ENCODE measurements at regions not wholly inside any gene's neighbourhood (a gene's known extent, or its start where the extent isn't known, plus 50 kb on each side); places are given as distances from the start of the nearest gene placed in this dataset.

DNA sequence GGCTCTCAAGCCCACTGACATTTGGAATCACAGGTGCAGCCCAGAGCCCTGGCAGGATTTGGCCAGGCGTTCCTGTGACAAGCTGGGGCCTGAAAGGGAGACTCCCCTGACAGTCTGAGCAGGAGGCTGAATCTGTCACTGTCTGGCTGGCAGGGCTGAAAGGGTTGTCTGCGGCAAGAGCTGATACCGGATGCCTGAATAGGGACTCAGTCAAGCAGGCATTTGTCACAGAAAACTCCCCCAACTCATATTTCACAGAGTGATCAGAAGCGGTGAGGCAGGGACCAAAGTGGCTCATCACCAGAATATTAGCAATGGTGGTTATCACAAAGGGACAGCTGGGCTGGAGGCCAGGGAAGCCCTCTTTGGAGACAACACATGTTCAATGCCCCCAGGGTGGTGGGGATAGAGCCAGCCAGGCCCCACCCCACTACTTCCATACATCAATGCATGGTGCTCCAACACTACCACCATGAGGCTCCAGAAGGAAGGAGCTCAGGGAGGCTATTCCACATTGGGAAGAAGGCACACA lies 295.5 kb downstream of the DTWD2 start:
- no peak for DNase-seq (ENCODE audit: low read depth in 2 of 2, low spot score in 1 of 2)

DNA sequence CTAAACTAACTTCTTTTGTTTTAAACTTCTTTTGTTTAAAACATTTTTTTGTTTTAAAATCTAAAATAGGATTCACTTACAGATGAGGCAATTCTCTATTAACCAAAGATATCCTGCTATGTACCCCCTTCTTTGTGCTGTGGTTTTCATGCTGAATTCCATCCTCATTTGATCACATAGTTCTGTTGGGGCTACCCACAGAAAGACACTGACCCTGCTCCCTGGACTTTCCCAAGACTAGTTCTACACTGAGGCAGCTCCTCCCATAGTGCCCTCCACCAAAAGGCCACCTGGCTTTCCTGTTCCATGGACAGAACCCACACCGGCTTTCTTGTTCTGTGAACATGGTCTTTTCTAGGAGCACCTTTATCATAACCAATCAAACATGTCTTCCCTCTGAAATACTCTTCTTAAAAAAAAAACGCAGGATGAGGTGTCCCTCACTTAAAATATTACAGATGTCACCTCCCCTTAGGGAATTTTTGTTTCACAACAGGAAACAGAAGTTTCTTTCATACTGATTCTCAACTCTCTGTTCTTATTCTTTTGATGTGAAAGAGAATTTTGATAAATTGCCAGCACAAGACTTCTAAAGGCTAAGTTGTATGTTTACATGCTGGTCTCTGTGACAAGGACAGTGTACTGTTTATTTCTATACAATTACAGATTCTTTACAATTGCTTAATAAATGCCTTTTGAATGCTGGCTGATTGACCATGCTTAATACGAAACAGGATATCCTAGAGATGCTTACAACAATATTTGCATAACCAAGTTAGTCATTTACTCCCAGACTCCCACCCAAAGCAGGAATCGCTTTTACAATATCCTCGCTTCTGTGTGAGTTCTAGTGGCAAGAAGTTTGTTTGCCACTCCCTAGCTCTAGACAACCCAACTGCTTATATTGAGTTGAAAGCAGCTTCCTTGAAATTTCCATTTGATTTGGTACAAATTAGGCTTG lies 300.4 kb downstream of the DTWD2 start:
- DNase-seq (ENCODE audit: low read depth in 2 of 2, low spot score in 1 of 2): no peak

DNA sequence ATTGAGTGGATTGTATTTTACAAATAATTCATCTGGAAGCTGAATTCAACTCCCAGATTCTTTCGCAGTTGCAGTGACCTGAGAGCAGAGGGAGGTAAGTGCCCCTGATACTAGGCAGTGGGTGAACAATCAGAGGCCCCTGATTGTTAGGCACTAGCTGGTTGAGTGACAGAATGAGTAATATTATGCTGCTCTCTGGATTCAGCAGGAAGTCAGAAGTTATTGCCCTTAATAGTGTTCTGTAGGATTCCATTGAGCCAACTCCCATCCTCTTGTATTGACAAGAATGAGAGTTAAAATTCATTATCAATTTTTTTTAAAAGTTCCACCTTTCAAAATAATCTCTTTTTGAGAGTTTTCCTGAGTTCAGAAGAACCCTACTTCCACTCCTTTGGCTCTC lies 301.2 kb downstream of the DTWD2 start:
- no peak for DNase-seq (ENCODE audit: low read depth in 2 of 2, low spot score in 1 of 2)

DNA sequence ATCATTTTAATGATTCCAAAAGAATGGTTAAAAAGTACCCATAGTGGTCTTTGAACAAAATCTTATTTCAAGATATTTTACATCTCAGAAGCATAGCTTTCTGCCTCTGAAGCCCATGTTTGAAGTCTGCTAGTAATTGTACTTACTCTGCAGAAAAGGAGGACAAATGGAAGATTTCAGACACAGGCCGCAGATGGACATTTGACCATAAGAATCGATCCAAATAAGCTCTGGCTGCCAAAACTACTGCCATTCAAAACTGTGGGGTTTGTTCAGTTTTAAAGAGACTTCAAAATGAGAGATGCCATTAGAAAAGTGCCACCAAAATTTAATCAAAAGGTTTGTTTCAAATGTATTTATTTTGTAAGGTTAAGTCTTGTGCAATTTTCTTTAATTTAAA lies 306.7 kb downstream of the DTWD2 start:
- no peak for DNase-seq (ENCODE audit: low read depth in 2 of 2, low spot score in 1 of 2)

DNA sequence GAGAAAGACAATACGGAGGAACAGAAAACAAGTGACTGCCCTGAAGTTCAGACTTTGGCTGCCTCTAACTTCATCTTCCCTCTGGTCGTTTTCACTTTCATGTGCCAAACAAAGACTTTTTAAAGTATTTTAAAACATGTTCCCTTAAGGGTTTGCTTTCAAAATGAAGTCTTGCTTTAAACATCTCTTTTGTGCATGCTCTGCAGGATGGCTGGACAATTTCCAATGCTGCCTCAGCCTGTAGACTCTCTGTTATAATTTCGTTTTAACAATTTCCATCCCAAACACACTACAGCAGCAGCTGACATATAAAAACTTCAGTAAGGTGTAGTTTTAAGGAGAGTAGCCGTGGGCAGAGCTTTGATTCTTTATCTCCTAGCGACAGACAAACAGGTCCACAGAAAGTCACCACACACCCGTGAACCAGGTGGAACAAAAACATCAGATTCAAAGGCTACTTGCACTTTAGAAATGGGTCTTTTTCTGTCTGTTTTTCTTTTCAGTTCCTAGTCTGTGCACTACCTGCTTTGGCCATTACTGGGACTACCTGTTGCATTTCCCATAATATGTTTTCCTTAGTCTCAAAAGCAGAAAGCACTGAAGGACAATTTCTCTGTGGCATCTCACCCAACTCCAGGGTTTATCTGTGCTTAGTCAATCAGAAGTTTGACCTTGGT lies 308.9 kb downstream of the DTWD2 start:
- DNase-seq (ENCODE audit: low read depth in 2 of 2, low spot score in 1 of 2): no peak

DNA sequence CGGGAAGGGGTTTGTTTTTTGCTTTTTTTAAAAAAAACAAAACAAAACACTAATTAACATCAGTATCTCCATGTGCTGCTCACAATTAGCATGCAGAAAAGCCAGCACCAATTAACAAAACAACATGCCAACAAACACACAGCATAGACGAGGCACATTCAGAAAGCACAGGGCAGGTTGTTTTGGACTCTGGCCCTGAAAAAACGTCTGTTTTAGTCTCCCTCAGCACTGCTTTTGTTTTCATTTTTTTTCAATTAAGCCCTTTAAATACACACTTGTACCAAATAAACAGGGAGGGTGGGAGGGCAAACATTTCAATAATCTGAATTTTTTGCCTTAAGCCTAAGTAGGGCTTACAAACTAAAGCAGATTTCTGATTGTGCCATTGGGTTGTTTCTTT lies 309.6 kb downstream of the DTWD2 start:
- no peak for DNase-seq (ENCODE audit: low read depth in 2 of 2, low spot score in 1 of 2)

DNA sequence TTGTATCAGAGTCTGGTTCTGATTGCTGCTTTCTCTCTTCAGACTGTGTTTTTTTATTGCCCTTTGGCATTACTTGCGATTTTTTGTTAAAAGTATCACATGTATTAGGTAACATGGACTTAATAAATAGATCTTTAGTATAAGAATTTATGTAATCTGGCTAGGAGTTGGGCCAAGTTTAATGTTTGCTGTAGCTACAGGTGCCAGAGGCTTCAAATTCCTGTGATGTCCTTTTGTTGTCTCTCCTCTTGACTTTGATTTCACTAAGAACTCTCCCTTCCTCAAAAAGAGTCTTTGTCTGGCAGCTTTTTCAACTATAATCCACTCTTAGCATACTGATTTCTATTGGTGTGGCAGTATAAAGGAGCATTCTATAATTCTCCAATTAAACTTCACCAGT lies 313.1 kb downstream of the DTWD2 start:
- no peak for DNase-seq (ENCODE audit: low read depth in 2 of 2, low spot score in 1 of 2)

DNA sequence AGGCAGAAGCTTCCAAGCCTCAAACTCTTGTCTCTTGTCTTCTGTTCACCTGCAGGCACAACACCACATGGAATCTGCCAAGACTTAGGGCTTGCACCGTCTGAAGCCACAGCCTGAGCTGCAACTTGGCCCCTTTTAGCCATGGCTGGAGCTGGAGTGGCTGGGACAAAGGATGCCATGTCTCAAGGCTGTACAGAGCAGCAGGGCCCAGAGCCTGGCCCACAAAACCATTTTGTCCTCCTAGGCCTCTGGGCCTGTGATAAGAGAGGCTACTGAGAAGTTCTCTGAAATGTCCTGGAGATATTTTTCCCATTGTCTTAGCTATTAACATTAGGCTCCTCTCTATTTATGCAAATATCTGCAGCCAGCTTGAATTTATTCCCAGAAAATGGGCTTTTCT lies 330.8 kb downstream of the DTWD2 start:
- DNase-seq (ENCODE audit: low read depth in 2 of 2, low spot score in 1 of 2): no peak

DNA sequence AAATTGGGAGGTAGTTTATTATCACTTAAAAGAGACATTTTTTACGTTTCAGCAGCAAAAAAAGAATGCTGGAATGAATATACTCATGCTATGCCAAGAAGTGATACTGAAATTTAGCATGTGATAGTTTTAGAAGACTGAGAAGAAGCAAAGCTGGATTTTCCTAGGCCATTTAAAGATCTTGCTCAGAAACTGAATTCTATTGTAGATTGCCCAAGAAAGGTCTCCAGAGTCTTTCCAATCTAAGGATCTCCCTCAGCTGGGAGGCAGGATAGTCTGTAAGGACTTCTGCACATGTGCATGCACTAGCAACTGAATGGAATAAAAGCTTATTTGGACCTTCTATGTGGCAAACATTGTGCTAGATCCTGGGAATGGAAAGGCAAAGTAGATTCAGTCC lies 334.5 kb downstream of the DTWD2 start:
- DNase-seq (ENCODE audit: low read depth in 2 of 2, low spot score in 1 of 2): no peak

DNA sequence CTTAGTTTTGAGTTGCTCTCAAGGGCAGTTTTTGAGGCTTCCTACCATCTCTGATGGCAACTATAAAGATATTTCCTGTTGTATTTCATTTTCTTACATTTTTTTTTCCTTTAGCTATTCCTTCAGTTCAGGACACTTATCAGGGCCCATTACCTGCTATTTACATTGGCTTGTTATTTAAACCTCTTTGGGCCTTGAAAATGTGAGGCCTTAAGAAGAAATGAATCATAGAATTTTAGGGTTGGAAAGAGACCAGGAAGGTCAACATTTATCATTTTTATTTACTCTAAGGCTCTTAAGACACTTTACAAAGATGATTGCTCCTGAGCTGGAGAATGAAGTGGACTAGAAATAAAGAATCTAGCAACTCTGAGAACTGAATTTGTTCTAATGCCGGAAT lies 335.2 kb downstream of the DTWD2 start:
- DNase-seq (ENCODE audit: low read depth in 2 of 2, low spot score in 1 of 2): no peak

DNA sequence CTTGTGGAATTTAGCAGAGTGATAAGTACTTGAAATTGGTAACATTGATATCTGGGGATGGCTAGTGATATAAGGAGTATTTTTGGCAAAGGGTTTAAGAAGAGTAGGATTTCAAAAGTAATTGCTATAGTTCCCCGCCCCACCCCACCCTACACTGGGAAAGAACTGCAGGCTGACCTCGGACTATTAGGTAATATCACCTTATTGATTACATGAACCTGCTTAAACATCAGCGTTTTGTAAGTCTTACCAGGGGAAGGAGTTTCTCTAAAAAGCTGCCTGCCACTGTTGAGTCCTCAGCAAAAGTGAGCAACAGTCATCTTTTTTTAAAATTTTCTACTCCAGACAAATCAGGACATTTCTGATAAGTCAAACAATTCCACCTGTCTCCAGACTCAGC lies 337.3 kb downstream of the DTWD2 start:
- no peak for DNase-seq (ENCODE audit: low read depth in 2 of 2, low spot score in 1 of 2)

DNA sequence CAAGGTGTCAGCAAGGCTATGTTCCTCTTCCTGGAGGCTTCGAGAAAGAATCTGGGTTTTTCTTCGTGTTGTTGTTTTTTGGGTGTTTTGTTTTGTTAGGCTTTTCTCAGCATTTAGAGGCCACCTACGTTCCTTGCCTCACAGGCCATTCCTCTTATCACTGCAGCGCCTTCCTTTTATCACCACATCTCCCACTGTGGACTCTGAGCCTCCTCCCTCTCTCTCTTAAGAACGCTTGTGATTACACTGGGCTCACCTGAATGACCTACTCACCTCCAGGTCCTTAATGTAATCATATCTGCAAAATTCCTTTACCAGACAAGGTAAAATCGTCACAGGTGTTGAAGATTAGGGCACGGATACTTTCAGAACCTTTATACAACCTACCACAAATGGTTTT lies 340.8 kb downstream of the DTWD2 start:
- no peak for DNase-seq (ENCODE audit: low read depth in 2 of 2, low spot score in 1 of 2)

DNA sequence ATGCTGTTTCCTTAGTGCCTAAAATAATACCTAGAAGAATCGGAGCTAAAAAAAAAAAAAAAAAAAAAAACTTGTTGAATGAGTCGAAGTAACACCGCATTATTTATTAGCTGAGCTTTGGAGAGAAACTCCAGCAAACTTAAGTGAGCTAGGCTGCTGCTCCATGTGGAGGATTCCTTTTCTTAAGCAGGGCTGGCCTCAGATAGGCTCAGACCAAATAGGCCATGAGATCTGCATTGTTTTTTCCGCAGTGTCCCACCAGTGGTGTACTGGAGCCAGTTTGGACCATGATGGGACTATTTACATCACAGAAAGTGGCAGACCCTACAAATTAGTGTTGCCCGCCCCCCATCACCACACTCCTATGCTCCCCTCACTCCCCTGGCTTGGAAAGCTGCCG lies 341.4 kb downstream of the DTWD2 start:
- DNase-seq (ENCODE audit: low read depth in 2 of 2, low spot score in 1 of 2): no peak

DNA sequence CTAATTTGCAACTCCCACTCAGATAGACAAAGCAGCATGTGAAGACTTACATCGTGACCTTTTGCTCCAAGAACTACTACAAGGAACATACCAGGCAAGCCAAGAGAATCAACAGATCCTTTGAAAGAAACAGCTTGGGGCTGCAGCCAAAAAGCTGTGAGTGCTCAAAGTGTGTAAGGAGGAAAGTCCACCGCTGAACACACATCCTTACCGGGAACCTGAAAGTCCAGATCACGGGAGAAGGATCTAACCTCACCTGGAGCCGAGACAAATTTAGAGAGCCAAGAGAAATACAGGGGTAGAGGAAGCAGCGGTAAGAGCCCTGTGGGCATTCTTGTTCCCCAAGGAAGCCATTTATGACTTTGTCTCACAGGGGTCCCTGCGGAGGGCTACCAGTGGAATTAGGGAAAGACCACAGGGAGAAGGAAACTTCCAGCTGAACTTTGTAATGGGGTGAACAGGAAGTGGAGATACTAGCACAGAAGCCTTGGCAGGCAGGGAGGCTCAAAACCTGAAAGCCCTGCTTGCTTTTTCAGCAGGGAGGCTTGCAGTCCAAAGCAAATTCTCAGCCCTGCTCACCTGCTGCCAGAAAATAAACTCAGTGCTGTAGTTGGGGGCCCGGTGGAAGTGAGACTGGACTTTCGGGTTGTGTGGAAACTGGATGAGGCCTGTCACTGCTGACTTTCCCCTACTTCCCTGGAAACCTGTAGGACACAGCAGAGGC lies 350.2 kb downstream of the DTWD2 start:
- no peak for DNase-seq (ENCODE audit: low read depth in 2 of 2, low spot score in 1 of 2)

DNA sequence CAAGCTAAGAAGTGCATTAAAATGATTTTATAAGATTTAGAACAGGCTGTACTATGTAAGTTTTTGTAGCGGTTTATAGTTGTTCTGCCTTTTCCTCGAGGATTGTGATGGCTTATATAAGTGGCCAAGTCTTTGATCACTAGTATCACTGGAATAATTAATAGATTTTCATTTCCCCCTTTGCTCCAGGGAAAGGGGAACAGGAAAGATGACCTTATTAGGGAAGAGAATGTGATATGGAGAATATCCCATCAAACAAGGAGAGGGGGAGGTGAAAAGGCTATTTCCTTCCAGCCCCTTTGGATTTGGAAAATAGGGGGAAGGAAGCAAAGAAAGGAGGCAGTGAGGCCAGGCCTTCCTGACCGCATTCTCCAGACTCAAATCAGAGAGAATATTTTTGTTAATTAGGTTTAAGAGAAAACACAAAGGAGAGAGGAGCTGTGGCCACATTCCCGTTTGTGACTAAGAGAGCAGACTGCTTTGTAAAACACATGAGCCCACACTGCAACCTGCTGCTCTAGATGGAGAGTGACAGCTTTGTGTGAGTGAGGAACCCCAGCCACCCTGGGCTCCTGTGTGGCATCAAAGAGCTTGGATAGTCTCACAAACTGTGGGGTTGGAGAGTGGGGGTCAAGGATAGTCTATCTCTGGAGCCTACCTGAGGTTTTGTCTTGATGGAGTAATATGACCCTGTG lies 359.5 kb downstream of the DTWD2 start:
- DNase-seq (ENCODE audit: low read depth in 2 of 2, low spot score in 1 of 2): no peak

DNA sequence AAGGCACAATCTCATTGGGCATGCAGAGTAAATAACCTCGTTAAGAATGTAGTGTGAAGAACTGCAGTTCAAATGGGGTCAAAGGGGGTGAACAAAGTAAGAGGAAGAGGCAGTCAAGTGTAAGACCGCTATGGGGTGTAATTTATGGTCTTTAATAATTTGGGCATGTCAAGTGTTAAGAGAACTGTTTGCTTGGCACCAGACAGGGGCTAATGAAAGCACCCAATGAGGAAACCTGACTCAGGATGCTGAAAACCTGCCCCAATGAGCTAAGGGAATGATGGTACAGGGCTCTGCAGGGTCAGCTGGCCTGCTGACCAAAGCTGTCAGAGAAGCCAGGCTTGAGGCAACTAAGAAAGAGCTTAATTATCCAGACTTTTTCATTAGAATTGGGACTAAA lies 368.1 kb downstream of the DTWD2 start:
- DNase-seq (ENCODE audit: low read depth in 2 of 2, low spot score in 1 of 2): no peak

DNA sequence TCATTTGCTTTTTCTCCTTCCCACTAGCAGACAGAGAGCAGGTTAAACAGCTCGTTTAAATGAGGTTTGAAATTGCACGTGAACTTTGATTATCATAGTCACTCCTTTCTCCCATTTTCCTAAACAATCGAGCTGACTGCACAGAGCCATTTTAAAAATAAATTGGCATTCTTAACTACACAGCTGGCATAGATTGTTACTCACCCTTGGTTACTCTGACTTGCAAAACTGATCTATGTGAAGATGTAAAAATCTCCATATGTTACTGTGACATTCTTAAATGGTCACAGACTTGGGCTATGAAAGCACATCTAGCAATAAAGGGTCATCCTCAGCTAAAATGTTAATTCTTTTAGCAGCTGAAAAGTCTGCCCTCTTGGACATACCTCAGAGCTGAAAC lies 368.5 kb downstream of the DTWD2 start:
- no peak for DNase-seq (ENCODE audit: low read depth in 2 of 2, low spot score in 1 of 2)

DNA sequence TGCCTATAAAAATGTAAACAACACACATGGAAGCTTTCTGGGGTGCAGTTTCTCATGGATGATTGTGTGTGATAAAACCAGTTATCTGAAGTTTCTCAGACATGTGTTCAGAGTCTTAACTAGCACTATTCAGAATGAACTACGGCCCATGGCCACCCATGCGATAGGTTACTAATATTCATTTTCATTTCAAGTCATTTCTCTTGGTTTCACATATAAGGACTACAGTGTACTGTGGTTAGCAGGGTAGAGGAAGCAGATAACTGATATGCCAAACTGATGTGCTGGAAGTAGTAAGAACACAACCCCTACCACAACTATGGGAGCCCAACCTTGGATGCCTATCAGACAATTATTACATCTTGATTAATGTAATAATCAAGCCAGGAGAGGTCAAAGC lies 372.1 kb downstream of the DTWD2 start:
- no peak for DNase-seq (ENCODE audit: low read depth in 2 of 2, low spot score in 1 of 2)

DNA sequence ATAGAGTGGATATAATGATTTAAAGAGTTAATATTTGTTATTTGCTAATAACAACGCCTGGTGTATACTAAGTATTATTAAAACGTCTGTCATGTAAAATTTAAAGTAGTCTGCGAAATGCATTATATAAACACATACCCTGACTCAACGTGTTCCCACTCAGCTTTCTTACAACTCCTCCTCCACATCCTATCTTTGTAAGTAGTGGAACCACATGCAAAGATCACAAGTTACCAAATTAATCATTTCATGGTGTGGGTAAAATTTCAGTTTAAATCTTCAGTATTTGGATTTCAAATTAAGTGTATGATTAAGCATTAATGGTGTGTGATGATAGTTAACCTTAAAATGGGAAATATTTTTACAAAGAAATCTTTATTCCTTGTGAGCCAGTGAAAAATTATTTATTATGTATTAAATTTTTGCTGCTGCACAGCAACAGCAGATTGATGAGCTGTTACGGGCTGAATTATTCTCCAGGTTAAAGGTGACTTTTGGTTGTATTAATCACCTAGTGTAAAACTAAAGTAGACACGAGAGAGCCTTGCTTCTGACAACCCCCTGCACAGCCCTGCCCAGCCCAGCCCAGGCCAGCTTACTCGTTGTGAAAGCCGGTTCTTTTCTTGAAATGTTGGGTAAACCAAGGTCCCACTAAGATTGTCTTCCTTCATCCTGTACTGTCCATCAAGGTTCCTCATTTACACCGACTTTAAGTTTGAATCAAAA lies 373.5 kb downstream of the DTWD2 start:
- DNase-seq (ENCODE audit: low read depth in 2 of 2, low spot score in 1 of 2): no peak

DNA sequence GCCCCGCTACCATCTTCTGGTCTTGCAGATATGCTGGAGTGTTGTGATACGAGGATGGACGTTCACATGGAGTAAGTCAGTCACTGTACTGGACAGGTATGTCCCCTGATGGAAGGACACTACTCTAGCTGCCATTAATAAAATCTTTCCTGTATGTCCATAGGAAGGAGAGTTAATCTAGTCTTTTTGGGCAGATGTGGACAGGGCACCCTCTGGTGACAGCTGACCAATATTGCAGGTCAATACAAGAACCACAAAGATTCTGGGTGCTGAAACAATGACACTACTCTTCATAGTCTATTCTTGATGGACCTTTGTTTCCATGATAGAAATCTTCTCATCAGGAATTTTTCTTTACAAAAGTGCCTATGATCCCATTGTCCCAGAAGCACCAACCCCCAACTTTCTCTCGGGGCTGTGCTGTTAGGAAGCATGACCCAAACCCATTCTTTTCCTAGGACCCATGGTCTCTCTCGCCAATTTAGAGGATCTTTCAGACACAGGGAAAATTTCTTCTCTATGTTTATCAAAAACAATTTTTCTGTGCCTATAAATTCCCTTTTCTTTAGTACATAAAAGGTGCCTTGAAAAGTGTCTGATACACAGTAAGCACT lies 376.9 kb downstream of the DTWD2 start:
- DNase-seq (ENCODE audit: low read depth in 2 of 2, low spot score in 1 of 2): no peak
